IMR-90 (cell line): ENCODE measurements at regions not wholly inside any gene's neighbourhood (a gene's known extent, or its start where the extent isn't known, plus 50 kb on each side); places are given as distances from the start of the nearest gene placed in this dataset.

Source experiments
- ATAC-seq: fragments of 200-7000 bp; cut with Tn5 transposase; 2 replicates; pipeline ENCODE4 v1.9.1; 2020; ENCODE audit warnings: low read depth, mild to moderate bottlenecking, moderate library complexity
- BruUV-seq: library from RNA; stranded (reverse); fragments of 400-500 nt; replicated peaks from 2 replicates; lab custom pipeline; 2021; lab: Mats Ljungman, UMichigan
- CTCF ChIA-PET: fragments of 300-600 bp; formaldehyde crosslinking; extraction: SDS; loops from one replicate; lab custom pipeline; 2021; ENCODE audit warnings: antibody characterized with exemption; lab: Yijun Ruan, JAX
- POLR2A ChIA-PET: fragments of 300-600 bp; sonication (Branson Sonifier 250); formaldehyde crosslinking; loops from one replicate; lab custom pipeline; 2022; ENCODE audit warnings: antibody characterized with exemption; ENCODE audit not compliant: unreplicated experiment; lab: Charles Lee
- DNase-seq: peaks from one replicate; pipeline ENCODE4 v3.0.0; 2013
- H2AFZ ChIP-seq: replicated peaks from 2 replicates; pipeline ENCODE3; 2013; ENCODE audit warnings: low read length, mild to moderate bottlenecking; ENCODE audit not compliant: poor library complexity
- H2AK5ac ChIP-seq: 2 replicates; pipeline ENCODE4 v1.6.1; 2013; ENCODE audit warnings: low read depth, low read length, inconsistent platforms
- H2AK9ac ChIP-seq: replicated peaks from 2 replicates; pipeline ENCODE3; 2013; ENCODE audit warnings: mild to moderate bottlenecking, low read depth, low read length, moderate library complexity; ENCODE audit not compliant: poor library complexity
- H2BK120ac ChIP-seq: 2 replicates; pipeline ENCODE4 v1.6.1; 2013; ENCODE audit warnings: low read depth, low read length, inconsistent platforms
- H2BK15ac ChIP-seq: 3 replicates; pipeline ENCODE4 v1.6.1; 2013; ENCODE audit warnings: low read depth, low read length, inconsistent platforms
- H2BK20ac ChIP-seq: 2 replicates; pipeline ENCODE4 v1.6.1; 2013; ENCODE audit warnings: low read depth, mild to moderate bottlenecking, inconsistent platforms, low read length, moderate library complexity
- H2BK5ac ChIP-seq: 2 replicates; pipeline ENCODE4 v1.6.1; 2013; ENCODE audit warnings: mild to moderate bottlenecking, low read depth, low read length, inconsistent platforms; ENCODE audit not compliant: poor library complexity, severe bottlenecking
- H3K14ac ChIP-seq: replicated peaks from 2 replicates; pipeline ENCODE4 v1.6.1; 2013; ENCODE audit warnings: low read depth, low read length, inconsistent platforms
- H3K18ac ChIP-seq: 2 replicates; pipeline ENCODE4 v1.6.1; 2013; ENCODE audit warnings: low read depth, low read length, control low read depth
- H3K23ac ChIP-seq: 2 replicates; pipeline ENCODE4 v1.6.1; 2013; ENCODE audit warnings: low read depth, low read length, inconsistent platforms
- H3K27ac ChIP-seq: 2 replicates; pipeline ENCODE4 v1.5.1; 2013; ENCODE audit warnings: mild to moderate bottlenecking, control low read depth, low read length; ENCODE audit not compliant: insufficient read depth
- H3K27me3 ChIP-seq: 2 replicates; pipeline ENCODE4 v1.6.1; 2013; ENCODE audit warnings: low read length; ENCODE audit not compliant: control insufficient read depth, insufficient read depth
- H3K36me3 ChIP-seq: 2 replicates; pipeline ENCODE4 v1.6.1; 2013; ENCODE audit warnings: low read length, mixed read lengths; ENCODE audit not compliant: control insufficient read depth, insufficient read depth
- H3K4ac ChIP-seq: 2 replicates; pipeline ENCODE4 v1.6.1; 2013; ENCODE audit warnings: low read depth, low read length, inconsistent platforms
- H3K4me1 ChIP-seq: 2 replicates; pipeline ENCODE4 v1.6.1; 2013; ENCODE audit warnings: low read length, mixed read lengths; ENCODE audit not compliant: control insufficient read depth, insufficient read depth
- H3K4me2 ChIP-seq: 2 replicates; pipeline ENCODE4 v1.6.1; 2013; ENCODE audit warnings: low read depth, mild to moderate bottlenecking, control low read depth, low read length, moderate library complexity
- H3K4me3 ChIP-seq: 2 replicates; pipeline ENCODE4 v1.5.1; 2013; ENCODE audit warnings: low read depth, mild to moderate bottlenecking, control low read depth, low read length, moderate library complexity; ENCODE audit not compliant: insufficient read depth
- H3K56ac ChIP-seq: 2 replicates; pipeline ENCODE4 v1.6.1; 2013; ENCODE audit warnings: low read length, inconsistent platforms; ENCODE audit not compliant: insufficient read depth; ENCODE audit errors: extremely low read depth
- H3K79me1 ChIP-seq, 2 experiments: 2 replicates each; pipeline ENCODE4 v1.6.1; 2013; ENCODE audit warnings: low read length in 2 of 2, inconsistent platforms in 1 of 2, low read depth in 1 of 2
- H3K9ac ChIP-seq: 2 replicates; pipeline ENCODE4 v1.6.1; 2013; ENCODE audit warnings: low read depth, low read length, control low read depth
- H3K9me1 ChIP-seq: 2 replicates; pipeline ENCODE4 v1.6.1; 2013; ENCODE audit warnings: low read length, inconsistent platforms; ENCODE audit not compliant: insufficient read depth
- H3K9me3 ChIP-seq: 2 replicates; pipeline ENCODE4 v1.6.1; 2013; ENCODE audit warnings: low read length; ENCODE audit not compliant: control insufficient read depth, insufficient read depth
- H4K20me1 ChIP-seq: 2 replicates; pipeline ENCODE4 v1.6.1; 2013; ENCODE audit warnings: low read length, inconsistent platforms; ENCODE audit not compliant: insufficient read depth
- H4K5ac ChIP-seq: 2 replicates; pipeline ENCODE4 v1.6.1; 2013; ENCODE audit warnings: mild to moderate bottlenecking, low read depth, low read length, control low read depth
- H4K8ac ChIP-seq, 2 experiments: 2 replicates each; pipeline ENCODE4 v1.6.1; 2013; ENCODE audit warnings: low read depth in 2 of 2, low read length in 2 of 2, control low read depth in 1 of 2, inconsistent platforms in 1 of 2
- H4K91ac ChIP-seq: 2 replicates; pipeline ENCODE4 v1.6.1; 2013; ENCODE audit warnings: low read depth, low read length, inconsistent platforms; ENCODE audit not compliant: insufficient read depth
- CEBPB ChIP-seq: IDR thresholded peaks from 2 replicates; pipeline ENCODE4 v1.6.1; 2012; ENCODE audit warnings: low read depth, low read length, improper control_type of control experiment
- CHD1 ChIP-seq: IDR thresholded peaks from 2 replicates; pipeline ENCODE4 v1.6.1; 2012; ENCODE audit warnings: low read depth, low read length, improper control_type of control experiment
- FOS ChIP-seq: fragments of 150-350 bp; IDR thresholded peaks from 2 replicates; pipeline ENCODE4 v1.6.1; 2016; ENCODE audit warnings: low read depth, low read length
- NFE2L2 ChIP-seq: fragments of 150-350 bp; IDR thresholded peaks from 2 replicates; pipeline ENCODE4 v1.6.1; 2016; ENCODE audit warnings: low read depth, mild to moderate bottlenecking, low read length
- POLR2A ChIP-seq: IDR thresholded peaks from 2 replicates; pipeline ENCODE4 v1.6.1; 2012; ENCODE audit warnings: mild to moderate bottlenecking, low read depth, low read length
- RAD21 ChIP-seq: IDR thresholded peaks from 2 replicates; pipeline ENCODE4 v1.6.1; 2012; ENCODE audit warnings: low read length, improper control_type of control experiment
- RCOR1 ChIP-seq: IDR thresholded peaks from 2 replicates; pipeline ENCODE4 v1.6.1; 2012; ENCODE audit warnings: mild to moderate bottlenecking, low read length, improper control_type of control experiment; ENCODE audit not compliant: insufficient replicate concordance
- RFX5 ChIP-seq: IDR thresholded peaks from 2 replicates; pipeline ENCODE4 v1.8.0; 2012; ENCODE audit warnings: low read depth, mild to moderate bottlenecking, low read length, moderate library complexity
- WGBS, 2 experiments: methylation state at CpG; one replicate each; pipeline versions ENCODE4 v1.1.5 to v1.1.7; 2013; ENCODE audit warnings: missing lambda C conversion rate in 2 of 2; ENCODE audit not compliant: insufficient read length in 1 of 2; ENCODE audit errors: extremely low coverage in 2 of 2; 5-methylcytosine and 5-hydroxymethylcytosine counted together
- dilution Hi-C: fragments of 300-500 bp; cut with HindIII; formaldehyde crosslinking; loops from one replicate; pipeline ENCODE4 v1.14.3; 2018; ENCODE audit warnings: low sequenced_read_pairs; ENCODE audit not compliant: unreplicated experiment
- in situ Hi-C: fragments of 300-500 bp; cut with MboI; formaldehyde crosslinking; loops from 3 replicates; pipeline ENCODE4 v1.14.3; 2019; ENCODE audit warnings: low sequenced_read_pairs, inconsistent platforms, mixed read lengths
- intact Hi-C: fragments of 100-400 bp; cut with micrococcal nuclease; formaldehyde crosslinking; loops from 2 replicates; pipeline ENCODE4 v1.10.0; 2022
- TF ChIP-seq, protein P1 (sequence below): fragments of 150-350 bp; IDR thresholded peaks from 2 replicates; pipeline ENCODE4 v1.6.1; 2016; ENCODE audit warnings: low read depth, mild to moderate bottlenecking, low read length, moderate library complexity, borderline replicate concordance
- TF ChIP-seq, protein P2 (sequence below): conservative IDR thresholded peaks from 2 replicates; pipeline ENCODE4 v1.5.1; 2012; ENCODE audit warnings: mild to moderate bottlenecking, low read depth, low read length, improper control_type of control experiment
- TF ChIP-seq, protein P3 (sequence below): fragments of 150-350 bp; IDR thresholded peaks from 2 replicates; pipeline ENCODE4 v1.6.1; 2017; ENCODE audit warnings: mild to moderate bottlenecking, antibody characterized with exemption, low read length, low read depth

DNA sequence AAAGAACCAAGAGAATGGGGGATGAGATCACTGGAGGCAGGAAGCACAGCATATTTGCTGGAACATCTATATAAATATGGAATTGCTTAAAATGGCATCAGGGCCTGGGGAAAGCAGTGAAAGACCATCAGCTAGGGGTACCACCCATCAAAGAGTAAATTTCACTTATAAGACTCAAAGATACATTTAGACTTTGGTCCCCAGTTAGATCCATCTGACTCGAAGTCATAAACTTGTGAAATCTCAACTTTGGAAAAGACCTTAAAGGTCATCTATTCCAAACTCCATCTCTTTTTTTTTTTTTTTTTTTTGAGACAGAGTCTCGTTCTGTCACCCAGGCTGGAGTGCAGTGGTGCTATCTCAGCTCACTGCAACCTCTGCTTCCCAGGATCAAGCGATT lies 109.8 kb downstream of the UNC5CL start:
- Histone ChIP-seq H2AK5ac (no peak overlapping the region), H4K5ac (no peak overlapping the region), H2BK15ac (no peak overlapping the region), H3K56ac (no peak overlapping the region), H2BK120ac (no peak overlapping the region), H3K4ac (no peak overlapping the region), H3K18ac (no peak overlapping the region), H4K8ac (no peak overlapping the region), H3K9me3 (no peaks in the 10 kb centered on the region), H3K14ac (no peak overlapping the region), H2BK5ac (no peak overlapping the region), H3K27me3 (peaks cover 9% of the 10 kb centered on the region), H2AFZ (no peak overlapping the region), H3K4me3 (no peak overlapping the region), H4K20me1 (no peaks in the 10 kb centered on the region), H2AK9ac (no peak overlapping the region), H3K27ac (no peak overlapping the region), H3K23ac (no peak overlapping the region), H3K79me1 (peaks cover 0 to 3% of the 10 kb centered on the region in 2 experiments; a peak in 1 of 4 replicates), H3K4me1 (peaks cover 10% of the 10 kb centered on the region; the same call in 1 of the 2 replicates), H3K36me3 (no peaks in the 10 kb centered on the region), H3K4me2 (no peak overlapping the region), H3K9ac (no peak overlapping the region), H2BK20ac (no peak overlapping the region), H4K91ac (no peak overlapping the region), H3K9me1 (peaks cover 6% of the 10 kb centered on the region)
- dilution Hi-C loops (no loop called here), intact Hi-C loops (no loop called here), in situ Hi-C loops (no loop called here)
- no peak for ATAC-seq
- ChIA-PET CTCF (no interaction called here), POLR2A (no interaction called here)
- whole genome bisulfite sequencing, 2 experiments, result 90% methylated on average over 2 of the region's 3 CpGs; no CpG with 5 or more reads in 1 of the 2 experiments
- TF ChIP-seq, protein P1, sequence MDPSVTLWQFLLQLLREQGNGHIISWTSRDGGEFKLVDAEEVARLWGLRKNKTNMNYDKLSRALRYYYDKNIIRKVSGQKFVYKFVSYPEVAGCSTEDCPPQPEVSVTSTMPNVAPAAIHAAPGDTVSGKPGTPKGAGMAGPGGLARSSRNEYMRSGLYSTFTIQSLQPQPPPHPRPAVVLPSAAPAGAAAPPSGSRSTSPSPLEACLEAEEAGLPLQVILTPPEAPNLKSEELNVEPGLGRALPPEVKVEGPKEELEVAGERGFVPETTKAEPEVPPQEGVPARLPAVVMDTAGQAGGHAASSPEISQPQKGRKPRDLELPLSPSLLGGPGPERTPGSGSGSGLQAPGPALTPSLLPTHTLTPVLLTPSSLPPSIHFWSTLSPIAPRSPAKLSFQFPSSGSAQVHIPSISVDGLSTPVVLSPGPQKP, result no peak
- TF ChIP-seq, protein P2, sequence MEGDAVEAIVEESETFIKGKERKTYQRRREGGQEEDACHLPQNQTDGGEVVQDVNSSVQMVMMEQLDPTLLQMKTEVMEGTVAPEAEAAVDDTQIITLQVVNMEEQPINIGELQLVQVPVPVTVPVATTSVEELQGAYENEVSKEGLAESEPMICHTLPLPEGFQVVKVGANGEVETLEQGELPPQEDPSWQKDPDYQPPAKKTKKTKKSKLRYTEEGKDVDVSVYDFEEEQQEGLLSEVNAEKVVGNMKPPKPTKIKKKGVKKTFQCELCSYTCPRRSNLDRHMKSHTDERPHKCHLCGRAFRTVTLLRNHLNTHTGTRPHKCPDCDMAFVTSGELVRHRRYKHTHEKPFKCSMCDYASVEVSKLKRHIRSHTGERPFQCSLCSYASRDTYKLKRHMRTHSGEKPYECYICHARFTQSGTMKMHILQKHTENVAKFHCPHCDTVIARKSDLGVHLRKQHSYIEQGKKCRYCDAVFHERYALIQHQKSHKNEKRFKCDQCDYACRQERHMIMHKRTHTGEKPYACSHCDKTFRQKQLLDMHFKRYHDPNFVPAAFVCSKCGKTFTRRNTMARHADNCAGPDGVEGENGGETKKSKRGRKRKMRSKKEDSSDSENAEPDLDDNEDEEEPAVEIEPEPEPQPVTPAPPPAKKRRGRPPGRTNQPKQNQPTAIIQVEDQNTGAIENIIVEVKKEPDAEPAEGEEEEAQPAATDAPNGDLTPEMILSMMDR, result no peak
- TF ChIP-seq FOS (no peak), RCOR1 (no peak), CHD1 (no peak), CEBPB (no peak), NFE2L2 (no peak), RAD21 (no peak), POLR2A (no peak), RFX5 (no peak)
- TF ChIP-seq, protein P3, sequence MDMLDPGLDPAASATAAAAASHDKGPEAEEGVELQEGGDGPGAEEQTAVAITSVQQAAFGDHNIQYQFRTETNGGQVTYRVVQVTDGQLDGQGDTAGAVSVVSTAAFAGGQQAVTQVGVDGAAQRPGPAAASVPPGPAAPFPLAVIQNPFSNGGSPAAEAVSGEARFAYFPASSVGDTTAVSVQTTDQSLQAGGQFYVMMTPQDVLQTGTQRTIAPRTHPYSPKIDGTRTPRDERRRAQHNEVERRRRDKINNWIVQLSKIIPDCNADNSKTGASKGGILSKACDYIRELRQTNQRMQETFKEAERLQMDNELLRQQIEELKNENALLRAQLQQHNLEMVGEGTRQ, result no peak
- BruUV-seq, result no TSS peak
- DNase-seq, result no peak
